K562 (cell line): ENCODE measurements at regions not wholly inside any gene's neighbourhood (a gene's known extent, or its start where the extent isn't known, plus 50 kb on each side); places are given as distances from the start of the nearest gene placed in this dataset.

Source experiments
- ATF1 ChIP-seq, 2 experiments: fragments of 450-650 bp in 1 of 2; IDR thresholded peaks; 2 replicates each; pipeline ENCODE4 v1.6.1; 2016; ENCODE audit warnings: missing compliant biosample characterization in 1 of 2, missing genetic modification characterization in 1 of 2
- BRCA1 ChIP-seq, 2 experiments: fragments of 450-650 bp in 1 of 2; sonication (generic) in 1 of 2; formaldehyde crosslinking in 1 of 2; IDR thresholded peaks; 2 replicates each; pipeline versions ENCODE4 v1.5.0 to v1.6.1; 2017 to 2020; ENCODE audit warnings: mild to moderate bottlenecking in 1 of 2, missing genetic modification reagents in 1 of 2
- MITF ChIP-seq: IDR thresholded peaks from 2 replicates; pipeline ENCODE4 v1.6.1; 2014; ENCODE audit warnings: antibody characterized with exemption
- NRF1 ChIP-seq, 2 experiments: fragments of 450-650 bp; IDR thresholded peaks in 1 of 2; conservative IDR thresholded peaks in 1 of 2; 2 replicates each; pipeline ENCODE4 v1.6.1; 2014; ENCODE audit warnings: mild to moderate bottlenecking in 2 of 2
- SMARCE1 ChIP-seq: fragments of 450-650 bp; IDR thresholded peaks from 2 replicates; pipeline ENCODE4 v1.7.1; 2016; ENCODE audit warnings: mild to moderate bottlenecking
- U2AF1 ChIP-seq: fragments of 200-400 bp; formaldehyde crosslinking; optimal IDR thresholded peaks from 2 replicates; pipeline ENCODE3; 2017; ENCODE audit warnings: mild to moderate bottlenecking, low read depth, low read length, moderate library complexity
- YY1 ChIP-seq, 3 experiments: IDR thresholded peaks; 2 replicates each; pipeline ENCODE4 v1.6.1; 2011; ENCODE audit warnings: low read length in 2 of 3, mild to moderate bottlenecking in 2 of 3, moderate library complexity in 2 of 3, borderline replicate concordance in 1 of 3, control low read depth in 1 of 3, low read depth in 1 of 3; ENCODE audit not compliant: insufficient read depth in 3 of 3, insufficient replicate concordance in 2 of 3, control insufficient read depth in 1 of 3, insufficient read length in 1 of 3; ENCODE audit errors: extremely low read depth in 1 of 3
- ZNF324 ChIP-seq: fragments of 250-450 bp; sonication (Bioruptor Pico); IDR thresholded peaks from 2 replicates; pipeline ENCODE4 v1.4.0; 2020; ENCODE audit warnings: mild to moderate bottlenecking
- ZNF592 ChIP-seq: fragments of 450-650 bp; IDR thresholded peaks from 2 replicates; pipeline ENCODE4 v1.6.1; 2017; ENCODE audit warnings: antibody characterized with exemption, mild to moderate bottlenecking
- TF ChIP-seq, protein P1 (sequence below): sonication (generic); formaldehyde crosslinking; IDR thresholded peaks from 2 replicates; pipeline ENCODE4 v1.8.0; 2022; ENCODE audit warnings: missing genetic modification reagents, mild to moderate bottlenecking, moderate library complexity, borderline replicate concordance

DNA sequence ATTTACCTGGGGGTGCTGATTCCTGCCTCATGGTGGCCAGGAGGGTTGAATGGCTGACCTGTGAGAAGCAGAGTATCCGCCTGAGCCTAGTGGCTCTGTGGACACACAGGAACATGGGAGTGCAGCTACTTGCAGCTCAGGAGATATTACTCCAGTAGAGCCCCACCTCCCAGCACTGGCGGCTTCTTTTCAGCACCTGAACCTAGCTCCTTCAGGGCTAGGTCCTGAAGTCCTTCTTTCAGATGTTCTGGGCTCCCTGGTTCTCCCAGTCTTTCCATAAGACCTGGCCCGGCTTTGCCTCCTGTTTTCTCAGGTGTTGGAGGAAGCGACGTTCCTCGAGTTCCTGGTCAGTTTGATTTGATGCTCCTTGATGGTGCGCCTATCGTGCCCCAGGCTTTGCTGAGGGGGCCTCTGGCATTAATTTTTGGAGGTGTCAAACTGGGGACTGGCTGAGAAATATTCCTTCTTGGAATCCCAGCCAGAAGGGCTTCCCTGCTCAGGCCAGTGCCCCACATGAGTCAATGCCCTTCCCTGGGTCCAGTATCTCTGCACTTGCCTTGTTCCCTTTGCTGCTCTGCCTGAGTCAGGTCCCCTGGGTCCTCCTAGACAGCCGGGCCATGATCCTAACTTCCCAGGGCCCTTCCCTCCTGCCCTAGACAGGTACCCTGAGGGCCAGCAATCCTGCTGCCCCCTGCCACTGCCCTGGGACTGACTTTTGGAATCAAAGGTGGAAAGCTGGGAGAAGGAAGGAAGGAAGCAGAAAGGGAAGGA, 110.7 kb upstream of the HAAO start (continued):
- TF ChIP-seq BRCA1 (IDR thresholded peaks at IDR 0.05) (no peak), BRCA1 (CRISPR knock-in tag; IDR thresholded peaks at IDR 0.05) (no peak), ZNF592 (0 out of 2 replicates have a peak, but pooled peaks have one; percentile 23), ZNF324 (CRISPR knock-in tag) (no peak), SMARCE1 (no peak), MITF (no peak), ATF1 (CRISPR knock-in tag; IDR thresholded peaks at IDR 0.05) (no peak), ATF1 (tag; IDR thresholded peaks at IDR 0.05) (no peak), YY1 (IDR thresholded peaks at IDR 0.05; ENCODE audit: borderline replicate concordance in 1 of 3, control insufficient read depth in 1 of 3, extremely low read depth in 1 of 3, insufficient read depth in 3 of 3, insufficient read length in 1 of 3, insufficient replicate concordance in 2 of 3, low read depth in 1 of 3, low read length in 2 of 3) (peak in 1 of 3 experiments; percentile 30), U2AF1 (no peak), NRF1 (conservative IDR thresholded peaks at IDR 0.05 in 1 of 2, IDR thresholded peaks at IDR 0.05 in 1 of 2) (no peak)
- TF ChIP-seq, protein P1, sequence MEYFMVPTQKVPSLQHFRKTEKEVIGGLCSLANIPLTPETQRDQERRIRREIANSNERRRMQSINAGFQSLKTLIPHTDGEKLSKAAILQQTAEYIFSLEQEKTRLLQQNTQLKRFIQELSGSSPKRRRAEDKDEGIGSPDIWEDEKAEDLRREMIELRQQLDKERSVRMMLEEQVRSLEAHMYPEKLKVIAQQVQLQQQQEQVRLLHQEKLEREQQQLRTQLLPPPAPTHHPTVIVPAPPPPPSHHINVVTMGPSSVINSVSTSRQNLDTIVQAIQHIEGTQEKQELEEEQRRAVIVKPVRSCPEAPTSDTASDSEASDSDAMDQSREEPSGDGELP (CRISPR knock-in tag): no peak
